Upper lobe of left lung (tissue), 4 donors: ENCODE measurements at regions not wholly inside any gene's neighbourhood (a gene's known extent, or its start where the extent isn't known, plus 50 kb on each side); places are given as distances from the start of the nearest gene placed in this dataset.

ENCODE experiments used
- CTCF ChIP-seq, 6 experiments: fragments of 450-650 bp in 4 of 6; fragments of 200-600 bp in 2 of 6; sonication (generic) in 2 of 6; IDR thresholded peaks; one replicate each; pipeline ENCODE4 v1.5.1; 2016 to 2019; ENCODE audit warnings: antibody characterized with exemption in 6 of 6
- POLR2A ChIP-seq, 4 donors: fragments of 450-650 bp; IDR thresholded peaks; one replicate each; pipeline ENCODE4 v1.5.1; 2016 to 2017; ENCODE audit warnings: antibody characterized with exemption in 4 of 4, mild to moderate bottlenecking in 2 of 4
- POLR2AphosphoS5 ChIP-seq, 2 donors: sonication (generic); formaldehyde crosslinking; IDR thresholded peaks; one replicate each; pipeline ENCODE4 v1.5.1; 2017; ENCODE audit warnings: antibody characterized with exemption in 2 of 2

- no peak for TF ChIP-seq CTCF (IDR thresholded peaks at IDR 0.05)
- TF ChIP-seq POLR2A (IDR thresholded peaks at IDR 0.05): no peak
- no peak for TF ChIP-seq POLR2AphosphoS5 (IDR thresholded peaks at IDR 0.05)
These were observed 462.3 kb upstream of the PCDH15 start for GRCh38 chr10:55263327-55263726.
